Lower lobe of right lung (tissue), 2 donors: ENCODE measurements at regions not wholly inside any gene's neighbourhood (a gene's known extent, or its start where the extent isn't known, plus 50 kb on each side); places are given as distances from the start of the nearest gene placed in this dataset.

Experiments
- ATAC-seq, 2 donors: fragments of 200-7000 bp; cut with Tn5 transposase; one replicate each; pipeline ENCODE4 v1.9.1; 2020 to 2022; ENCODE audit warnings: mild to moderate bottlenecking in 2 of 2, moderate library complexity in 2 of 2
- DNase-seq: peaks from one replicate; pipeline ENCODE4 v3.0.0-alpha.2; 2020
- H3K27ac ChIP-seq: fragments of 200-600 bp; one replicate; pipeline ENCODE4 v1.8.0; 2022
- H3K27me3 ChIP-seq: fragments of 200-600 bp; one replicate; pipeline ENCODE4 v1.8.0; 2022; ENCODE audit warnings: low read depth
- H3K36me3 ChIP-seq: fragments of 200-600 bp; one replicate; pipeline ENCODE4 v1.8.0; 2022; ENCODE audit warnings: mild to moderate bottlenecking
- H3K4me1 ChIP-seq: fragments of 200-600 bp; one replicate; pipeline ENCODE4 v1.8.0; 2022
- H3K4me3 ChIP-seq: fragments of 200-600 bp; one replicate; pipeline ENCODE4 v1.8.0; 2022; ENCODE audit warnings: mild to moderate bottlenecking
- H3K9me3 ChIP-seq: fragments of 200-600 bp; one replicate; pipeline ENCODE4 v1.8.0; 2022
- intact Hi-C: fragments of 100-400 bp; cut with DNase I; formaldehyde crosslinking; loops from one replicate; pipeline ENCODE4 v1.11.0; 2022
- TF ChIP-seq, protein P1 (sequence below): fragments of 200-600 bp; IDR thresholded peaks from one replicate; pipeline ENCODE4 v1.8.0; 2022; ENCODE audit warnings: antibody characterized with exemption, mild to moderate bottlenecking
- donor health status: DM: no; HTN: yes; CAD: no; lungs with severe emphysema.

DNA sequence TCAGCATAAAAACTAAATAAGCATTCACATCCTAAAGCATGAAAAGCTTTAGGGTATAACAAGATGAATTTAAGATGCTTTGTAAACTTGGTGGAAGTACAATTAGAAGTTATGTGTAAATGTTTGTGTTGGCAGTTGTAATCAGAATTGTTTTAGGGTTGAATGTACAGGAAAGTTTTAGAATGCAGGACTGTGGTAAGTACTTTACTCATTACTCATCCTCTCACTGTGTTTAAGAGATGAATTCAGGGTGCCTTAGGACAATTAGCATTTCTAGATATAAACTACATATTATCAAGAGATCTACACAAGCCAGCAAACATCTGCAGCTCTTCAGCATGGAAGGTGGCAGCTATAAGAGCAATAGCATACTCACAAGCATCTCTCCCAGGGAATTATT is 77.5 kb upstream of the ELOVL6 start:
- ATAC-seq = no peak
- Histone ChIP-seq H3K27ac (no peak overlapping the region), H3K36me3 (no peaks in the 10 kb centered on the region), H3K4me1 (no peaks in the 10 kb centered on the region), H3K9me3 (no peaks in the 10 kb centered on the region), H3K27me3 (no peaks in the 10 kb centered on the region), H3K4me3 (no peak overlapping the region)
- TF ChIP-seq, protein P1, sequence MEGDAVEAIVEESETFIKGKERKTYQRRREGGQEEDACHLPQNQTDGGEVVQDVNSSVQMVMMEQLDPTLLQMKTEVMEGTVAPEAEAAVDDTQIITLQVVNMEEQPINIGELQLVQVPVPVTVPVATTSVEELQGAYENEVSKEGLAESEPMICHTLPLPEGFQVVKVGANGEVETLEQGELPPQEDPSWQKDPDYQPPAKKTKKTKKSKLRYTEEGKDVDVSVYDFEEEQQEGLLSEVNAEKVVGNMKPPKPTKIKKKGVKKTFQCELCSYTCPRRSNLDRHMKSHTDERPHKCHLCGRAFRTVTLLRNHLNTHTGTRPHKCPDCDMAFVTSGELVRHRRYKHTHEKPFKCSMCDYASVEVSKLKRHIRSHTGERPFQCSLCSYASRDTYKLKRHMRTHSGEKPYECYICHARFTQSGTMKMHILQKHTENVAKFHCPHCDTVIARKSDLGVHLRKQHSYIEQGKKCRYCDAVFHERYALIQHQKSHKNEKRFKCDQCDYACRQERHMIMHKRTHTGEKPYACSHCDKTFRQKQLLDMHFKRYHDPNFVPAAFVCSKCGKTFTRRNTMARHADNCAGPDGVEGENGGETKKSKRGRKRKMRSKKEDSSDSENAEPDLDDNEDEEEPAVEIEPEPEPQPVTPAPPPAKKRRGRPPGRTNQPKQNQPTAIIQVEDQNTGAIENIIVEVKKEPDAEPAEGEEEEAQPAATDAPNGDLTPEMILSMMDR = no peak
- intact Hi-C loops = no loop called here
- no peak for DNase-seq

DNA sequence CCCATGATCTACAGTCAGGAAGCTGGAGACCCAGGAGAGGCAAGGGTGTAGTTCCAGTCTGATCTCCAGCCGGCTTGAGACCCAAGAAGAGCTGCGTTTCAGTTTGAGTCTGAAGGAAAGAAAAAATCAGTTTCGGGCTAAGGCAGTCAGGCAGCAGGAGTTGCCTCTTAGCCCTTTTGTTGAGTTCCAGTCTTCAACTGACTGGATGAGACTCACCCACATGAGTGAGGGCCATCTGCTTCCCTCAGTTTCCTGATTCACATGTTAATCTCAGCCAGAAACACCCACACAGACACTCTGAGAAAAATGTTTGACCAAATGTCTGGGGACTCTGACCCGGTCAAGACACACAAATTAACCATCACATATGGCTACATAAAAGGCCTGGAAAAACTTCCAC is 73.6 kb upstream of the ELOVL6 start:
- H3K27me3 ChIP-seq = no peaks in the 10 kb centered on the region
- intact Hi-C loops = no loop called here
- H3K4me1 ChIP-seq = no peaks in the 10 kb centered on the region
- H3K4me3 ChIP-seq = no peak overlapping the region
- H3K9me3 ChIP-seq = no peaks in the 10 kb centered on the region
- DNase-seq (no peak), ATAC-seq (no peak)
- no peak overlapping the region for H3K27ac ChIP-seq
- no peaks in the 10 kb centered on the region for H3K36me3 ChIP-seq
- TF ChIP-seq, protein P1 = no peak

DNA sequence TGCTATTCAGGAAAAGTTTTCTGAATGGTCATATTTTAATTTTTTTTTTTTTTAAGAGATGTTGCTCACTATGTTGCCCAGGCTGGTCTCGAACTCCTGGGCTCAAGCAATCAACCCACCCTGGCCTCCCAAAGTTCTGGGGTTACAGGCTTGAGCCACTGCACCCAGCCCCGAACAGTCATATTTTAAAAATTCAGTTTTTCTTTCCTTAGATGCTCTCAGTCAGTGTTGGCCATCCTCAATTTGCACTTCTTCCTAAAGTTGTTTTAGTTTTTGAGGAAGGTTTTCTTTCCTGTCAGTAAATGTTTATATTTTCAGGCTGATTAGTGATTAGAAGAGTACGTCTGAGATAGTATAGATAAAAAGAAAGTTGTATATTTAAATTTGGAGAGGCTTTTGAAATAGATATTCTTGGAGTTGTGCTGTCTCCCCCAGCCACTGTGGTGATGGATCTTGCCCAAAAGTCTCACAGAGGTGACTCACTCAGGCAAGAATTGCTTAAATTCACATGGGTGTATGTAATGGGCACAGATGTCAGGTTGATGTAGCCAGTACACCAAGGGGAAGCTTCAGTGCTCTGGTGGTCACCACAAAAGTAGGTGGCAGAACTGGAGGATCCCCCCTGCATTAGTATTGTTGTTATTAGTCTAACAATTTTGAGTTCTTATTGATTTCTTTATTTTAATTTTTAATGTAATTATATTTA is 72.2 kb upstream of the ELOVL6 start:
- Histone ChIP-seq H3K4me1 (no peaks in the 10 kb centered on the region), H3K9me3 (no peaks in the 10 kb centered on the region), H3K36me3 (no peaks in the 10 kb centered on the region), H3K27me3 (no peaks in the 10 kb centered on the region), H3K27ac (no peak overlapping the region), H3K4me3 (no peak overlapping the region)
- DNase-seq (no peak), ATAC-seq (no peak)
- TF ChIP-seq, protein P1 = no peak
- intact Hi-C loops = no loop called here

DNA sequence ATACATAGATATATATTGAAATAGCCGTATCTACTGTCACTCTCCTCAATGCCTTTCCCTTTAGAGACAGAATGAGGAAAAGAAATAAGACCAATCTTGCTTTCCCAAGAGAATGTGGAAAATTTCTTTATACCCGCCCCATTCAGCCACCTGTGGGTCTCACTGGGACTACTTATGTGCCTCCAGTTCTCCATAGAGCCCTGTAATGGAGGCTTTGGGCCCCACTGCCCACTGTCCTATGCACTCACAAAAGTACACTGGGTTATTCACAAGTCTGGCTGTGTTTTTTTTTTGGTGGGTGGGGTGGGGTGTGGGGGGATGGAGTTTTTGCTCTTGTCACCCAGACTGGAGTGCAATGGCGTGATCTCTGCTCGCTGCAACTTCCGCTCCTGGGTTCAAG is 70.4 kb upstream of the ELOVL6 start:
- no peak for DNase-seq
- Histone ChIP-seq H3K27ac (no peak overlapping the region), H3K9me3 (no peaks in the 10 kb centered on the region), H3K4me3 (no peak overlapping the region), H3K36me3 (no peaks in the 10 kb centered on the region), H3K4me1 (no peaks in the 10 kb centered on the region), H3K27me3 (no peaks in the 10 kb centered on the region)
- TF ChIP-seq, protein P1 = no peak
- intact Hi-C loops = no loop called here
- ATAC-seq = no peak

DNA sequence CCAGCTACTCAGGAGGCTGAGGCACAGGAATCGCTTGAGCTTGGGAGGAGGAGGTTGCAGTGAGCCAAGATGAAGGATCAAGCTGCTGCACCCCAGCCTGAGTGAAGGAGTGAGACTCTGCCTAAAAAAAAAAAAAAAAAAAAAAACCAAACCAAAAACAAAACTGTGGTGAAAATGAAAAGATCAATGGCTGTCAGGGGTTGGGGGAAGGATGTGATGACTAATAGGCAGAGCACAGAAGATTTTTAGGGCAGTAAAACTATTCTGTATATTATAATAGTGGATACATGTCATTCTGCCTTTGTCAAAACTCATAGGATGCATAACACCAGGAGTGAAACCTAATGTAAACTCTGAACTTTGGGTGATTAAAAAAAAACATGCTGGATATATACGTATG is 69.9 kb upstream of the ELOVL6 start:
- no peak for ATAC-seq
- no peak for DNase-seq
- TF ChIP-seq, protein P1 = no peak
- no peak overlapping the region for H3K4me3 ChIP-seq
- H3K27me3 ChIP-seq = no peaks in the 10 kb centered on the region
- intact Hi-C loops = no loop called here
- no peak overlapping the region for H3K27ac ChIP-seq
- no peaks in the 10 kb centered on the region for H3K4me1 ChIP-seq
- no peaks in the 10 kb centered on the region for H3K36me3 ChIP-seq
- H3K9me3 ChIP-seq = no peaks in the 10 kb centered on the region
